ENCODE measurements at regions not wholly inside any gene's neighbourhood (a gene's known extent, or its start where the extent isn't known, plus 50 kb on each side); places are given as distances from the start of the nearest gene placed in this dataset.

DNA sequence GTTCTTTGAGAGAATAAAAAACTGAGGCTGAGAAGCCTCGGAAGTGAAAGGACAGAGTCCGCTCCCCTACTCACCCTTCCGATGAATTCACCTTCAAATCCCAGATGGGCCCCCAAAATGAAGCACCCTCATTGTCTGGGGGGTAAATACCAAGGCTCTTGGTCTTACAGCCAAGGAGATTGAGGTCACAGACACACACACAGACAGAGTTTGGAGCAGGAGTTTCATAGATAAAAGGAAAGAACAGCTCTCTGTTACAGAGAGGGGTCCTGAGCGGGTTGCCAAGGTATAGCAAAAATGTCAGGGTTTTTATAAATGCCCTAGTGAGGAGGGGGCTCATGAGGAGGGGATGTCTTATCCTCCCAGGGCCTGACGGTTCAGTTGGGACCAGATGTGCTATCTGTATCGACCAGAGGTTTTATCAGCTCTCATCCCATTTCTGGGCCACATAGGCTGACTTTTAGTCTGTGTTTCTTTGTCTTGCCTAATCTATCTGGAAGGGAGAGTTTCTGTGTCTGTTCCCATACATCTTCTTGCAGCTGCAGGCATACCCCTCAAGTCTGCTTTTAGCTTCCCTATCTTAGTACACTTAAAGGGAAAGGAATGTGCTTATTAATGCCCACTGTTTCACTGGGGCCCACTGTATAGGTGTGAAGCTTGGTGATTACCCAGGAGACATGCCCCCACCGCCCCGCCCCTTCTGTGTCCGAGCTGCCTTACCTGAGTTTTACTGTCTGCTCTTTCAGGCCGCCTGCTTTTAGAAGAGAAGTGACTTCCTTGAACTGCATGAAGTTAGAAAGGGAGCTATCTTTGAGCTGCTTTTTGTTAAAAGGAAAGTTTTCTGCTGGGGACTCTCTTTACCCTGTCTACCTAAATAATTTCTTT is 66.8 kb upstream of the ATP11B start:
- in situ Hi-C loops (cut with HindIII; ENCODE audit: low sequenced_read_pairs): no loop called here
- DNase-seq (ENCODE audit: low spot score): no peak

- in situ Hi-C loops (cut with HindIII; ENCODE audit: low sequenced_read_pairs): no loop called here
Observed at GRCh38 chr3:182728238-182728637, 65.1 kb upstream of the ATP11B start.

GRCh38 chr3:182729903-182730674 is 63.2 kb upstream of the ATP11B start:
- no peak for DNase-seq (ENCODE audit: low spot score)
- in situ Hi-C loops (cut with HindIII; ENCODE audit: low sequenced_read_pairs): no loop called here

More at GRCh38 chr3:182728238-182728637, 65.1 kb upstream of the ATP11B start:
- DNase-seq (ENCODE audit: low spot score): no peak

DNA sequence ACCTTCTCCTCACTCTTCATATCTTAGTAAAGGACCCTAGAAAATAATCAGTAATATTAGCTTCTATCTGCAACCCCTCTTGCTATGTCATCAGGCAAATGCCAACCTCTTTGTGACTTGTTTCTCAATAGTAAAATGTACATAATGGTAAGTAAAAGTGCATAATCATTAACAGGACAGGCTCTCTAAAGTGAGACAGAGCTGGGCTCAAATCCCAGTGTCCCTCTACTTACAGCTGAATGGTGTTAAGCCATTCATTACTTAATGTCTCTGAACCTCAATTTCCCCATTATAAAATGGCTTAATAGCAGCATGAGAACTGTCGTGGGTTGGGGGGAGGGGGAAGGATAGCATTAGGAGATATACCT is 62.6 kb upstream of the ATP11B start:
- no peak for DNase-seq (ENCODE audit: low spot score)
- in situ Hi-C loops (cut with HindIII; ENCODE audit: low sequenced_read_pairs): no loop called here

GRCh38 chr3:182731764-182732163 is 61.5 kb upstream of the ATP11B start:
- DNase-seq (ENCODE audit: low spot score): no peak
- in situ Hi-C loops (cut with HindIII; ENCODE audit: low sequenced_read_pairs): no loop called here

- in situ Hi-C loops (cut with HindIII; ENCODE audit: low sequenced_read_pairs): no loop called here
- DNase-seq (ENCODE audit: low spot score): no peak
Observed at GRCh38 chr3:182732232-182733015, 60.9 kb upstream of the ATP11B start.

DNA sequence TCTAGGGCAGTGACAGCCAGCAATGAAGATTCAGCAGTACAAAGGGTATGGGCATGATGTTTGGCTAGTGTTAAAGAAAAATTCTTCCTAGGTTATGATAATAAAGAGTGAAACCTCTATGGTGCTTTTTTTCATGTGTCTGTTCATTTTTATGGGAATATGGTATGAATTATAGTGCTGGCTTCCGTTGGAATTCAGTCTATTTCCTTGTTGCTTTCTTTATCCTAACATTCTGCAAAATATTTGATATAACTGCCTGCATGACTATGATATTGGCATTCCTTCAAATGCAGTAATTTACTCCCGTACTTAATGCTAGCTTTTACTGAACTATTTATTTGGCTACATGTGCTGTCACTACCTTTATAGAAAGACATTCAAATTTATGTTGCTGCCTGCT is 57.6 kb upstream of the ATP11B start:
- DNase-seq (ENCODE audit: low spot score): no peak
- in situ Hi-C loops (cut with HindIII; ENCODE audit: low sequenced_read_pairs): no loop called here

DNA sequence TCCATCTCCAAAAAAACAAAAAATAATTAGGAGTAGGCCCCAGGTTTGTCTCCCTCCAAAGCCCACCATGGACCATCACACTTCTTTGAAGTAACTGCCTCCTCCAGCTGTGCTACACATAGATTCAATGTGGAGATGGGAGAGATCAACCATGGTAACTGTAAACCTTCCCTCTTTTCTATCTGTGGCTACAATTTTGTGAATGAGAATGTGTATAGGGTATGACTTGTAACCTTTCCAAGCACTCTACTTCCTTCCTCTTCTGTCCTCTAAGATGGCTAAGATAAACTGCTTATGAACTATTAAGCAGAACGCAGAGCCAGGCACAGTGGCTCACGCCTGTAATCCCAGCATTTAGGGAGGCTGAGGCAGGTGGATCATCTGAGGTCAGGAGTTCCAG is 55.5 kb upstream of the ATP11B start:
- in situ Hi-C loops (cut with HindIII; ENCODE audit: low sequenced_read_pairs): no loop called here
- no peak for DNase-seq (ENCODE audit: low spot score)

GRCh38 chr3:182738583-182739411 is 54.5 kb upstream of the ATP11B start:
- in situ Hi-C loops (cut with HindIII; ENCODE audit: low sequenced_read_pairs): no loop called here

GRCh38 chr3:182739619-182740018 is 53.7 kb upstream of the ATP11B start:
- DNase-seq (ENCODE audit: low spot score): no peak
- in situ Hi-C loops (cut with HindIII; ENCODE audit: low sequenced_read_pairs): no loop called here

More at GRCh38 chr3:182738583-182739411, 54.5 kb upstream of the ATP11B start:
- no peak for DNase-seq (ENCODE audit: low spot score)

- no peak for DNase-seq (ENCODE audit: low spot score)
- in situ Hi-C loops (cut with HindIII; ENCODE audit: low sequenced_read_pairs): no loop called here
Observed at GRCh38 chr3:182740710-182741109, 52.6 kb upstream of the ATP11B start.

GRCh38 chr3:182741214-182741613 is 52.1 kb upstream of the ATP11B start:
- no peak for DNase-seq (ENCODE audit: low spot score)
- in situ Hi-C loops (cut with HindIII; ENCODE audit: low sequenced_read_pairs): no loop called here
